T-cell (primary cell): ENCODE measurements at regions not wholly inside any gene's neighbourhood (a gene's known extent, or its start where the extent isn't known, plus 50 kb on each side); places are given as distances from the start of the nearest gene placed in this dataset.

Source experiments
- ATAC-seq, 4 experiments: fragments of 200-7000 bp in 3 of 4; fragments of 150-1000 bp in 1 of 4; cut with Tn5 transposase; replicated peaks in 1 of 4; 1 replicate in 3 of 4; 2 replicates in 1 of 4; pipeline ENCODE4 v1.10.0; 2021; ENCODE audit warnings: moderate library complexity in 3 of 4, mild to moderate bottlenecking in 2 of 4, moderate number of reproducible peaks in 1 of 4
- CTCF ChIA-PET, 2 donors: fragments of 300-600 bp; sonication (Branson Sonifier 250); formaldehyde crosslinking; loops; one replicate each; lab custom pipeline; 2022; ENCODE audit warnings: antibody characterized with exemption in 2 of 2; lab: Charles Lee
- POLR2A ChIA-PET, 2 donors: fragments of 300-600 bp; sonication (Branson Sonifier 250); formaldehyde crosslinking; loops; one replicate each; lab custom pipeline; 2022; ENCODE audit warnings: antibody characterized with exemption in 2 of 2; lab: Charles Lee
- DNase-seq, 35 experiments: peaks; one replicate each; pipeline versions ENCODE4 v3.0.0 to v3.0.0-alpha.2; 2013 to 2023
- H3K27ac ChIP-seq: one replicate; pipeline ENCODE4 v1.5.1; 2013; ENCODE audit warnings: low read length
- H3K27me3 ChIP-seq, 2 experiments: replicated peaks in 1 of 2; 1 replicate in 1 of 2; 2 replicates in 1 of 2; pipeline versions ENCODE4 v1.6.1 to v1.7.0; 2013; ENCODE audit warnings: low read length in 1 of 2, mixed read lengths in 1 of 2; ENCODE audit not compliant: control insufficient read depth in 2 of 2, insufficient read depth in 2 of 2; ENCODE audit errors: extremely low read depth in 1 of 2
- H3K36me3 ChIP-seq, 2 donors: 1 replicate in 1 of 2; 2 replicates in 1 of 2; pipeline versions ENCODE4 v1.6.1 to v1.7.0; 2013; ENCODE audit warnings: low read length in 1 of 2; ENCODE audit not compliant: control insufficient read depth in 2 of 2, insufficient read depth in 1 of 2; ENCODE audit errors: extremely low read depth in 1 of 2
- H3K4me1 ChIP-seq, 2 experiments: 1 replicate in 1 of 2; 2 replicates in 1 of 2; pipeline versions ENCODE4 v1.6.1 to v1.7.0; 2013; ENCODE audit warnings: low read length in 2 of 2, mixed read lengths in 1 of 2; ENCODE audit not compliant: insufficient read depth in 2 of 2, control insufficient read depth in 1 of 2; ENCODE audit errors: extremely low read depth in 1 of 2
- H3K4me3 ChIP-seq, 2 donors: 1 replicate in 1 of 2; 2 replicates in 1 of 2; pipeline versions ENCODE4 v1.5.1 to v1.7.0; 2013; ENCODE audit warnings: mild to moderate bottlenecking in 2 of 2, low read length in 1 of 2, moderate library complexity in 1 of 2; ENCODE audit not compliant: control insufficient read depth in 1 of 2; ENCODE audit errors: extremely low read depth in 1 of 2
- H3K9me3 ChIP-seq: 2 replicates; pipeline ENCODE4 v1.7.0; 2013
- H3K27ac Mint-ChIP-seq, 2 donors: one replicate each; pipeline ENCODE4 v1.8.0; 2020 to 2021; ENCODE audit warnings: mild to moderate bottlenecking in 2 of 2, mixed read lengths in 2 of 2
- H3K27me3 Mint-ChIP-seq, 2 donors: one replicate each; pipeline ENCODE4 v1.8.0; 2021 to 2022; ENCODE audit warnings: mixed read lengths in 2 of 2
- H3K36me3 Mint-ChIP-seq: one replicate; pipeline ENCODE4 v1.8.0; 2021; ENCODE audit warnings: mixed read lengths
- H3K4me1 Mint-ChIP-seq, 3 donors: one replicate each; pipeline ENCODE4 v1.8.0; 2020 to 2022; ENCODE audit warnings: mixed read lengths in 3 of 3, mild to moderate bottlenecking in 1 of 3
- H3K4me3 Mint-ChIP-seq, 3 donors: one replicate each; pipeline ENCODE4 v1.8.0; 2020 to 2022; ENCODE audit warnings: mild to moderate bottlenecking in 3 of 3, mixed read lengths in 3 of 3, moderate library complexity in 3 of 3
- H3K9me3 Mint-ChIP-seq, 3 donors: one replicate each; pipeline ENCODE4 v1.8.0; 2020 to 2022; ENCODE audit warnings: mixed read lengths in 3 of 3
- WGBS: methylation state at CpG from one replicate; pipeline ENCODE4 v1.1.5; 2013; ENCODE audit warnings: missing lambda C conversion rate; ENCODE audit not compliant: insufficient coverage; 5-methylcytosine and 5-hydroxymethylcytosine counted together

- Histone ChIP-seq H3K9me3 (no peaks in the 10 kb centered on the region), H3K4me3 (no peak overlapping the region), H3K4me1 (no peaks in the 10 kb centered on the region), H3K36me3 (no peaks in the 10 kb centered on the region), H3K27ac (no peak overlapping the region), H3K27me3 (no peaks in the 10 kb centered on the region)
- no peak for ATAC-seq
- CTCF ChIA-PET, result no interaction called here
- no peak for DNase-seq
- Mint-ChIP-seq H3K9me3 (peaks cover 8 to 15% (median 11%) of the 10 kb centered on the region in 3 donors), H3K27me3 (no peaks in the 10 kb centered on the region), H3K4me1 (no peaks in the 10 kb centered on the region), H3K36me3 (no peaks in the 10 kb centered on the region), H3K4me3 (no peak overlapping the region), H3K27ac (no peak overlapping the region)
- 89% methylated on average over 8 of the region's 11 CpGs for WGBS
- POLR2A ChIA-PET, result no interaction called here
These were observed 505.9 kb upstream of the BTBD3 start for GRCh38 chr20:11411765-11412164.

DNA sequence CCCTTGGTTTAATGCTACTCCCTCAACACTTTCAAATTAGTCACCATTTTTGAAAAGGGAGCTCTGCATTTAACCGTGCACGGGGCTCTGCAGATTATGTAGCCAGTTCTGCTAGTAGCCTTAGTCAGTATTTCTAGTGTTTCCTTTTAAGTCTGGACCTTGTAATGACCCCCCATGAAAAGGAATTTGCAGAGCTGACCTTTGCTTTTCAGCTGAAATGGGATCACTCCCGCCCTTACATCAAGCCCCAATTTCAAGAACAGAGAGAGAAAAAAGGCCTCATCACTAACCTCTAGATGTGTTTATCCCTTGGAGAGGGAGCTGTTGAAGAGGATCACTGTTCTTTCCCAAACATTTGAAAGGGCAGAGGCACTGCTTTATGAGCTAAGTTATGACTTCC lies 490.7 kb upstream of the BTBD3 start:
- no CpG with 5 or more reads among the region's 3 CpGs for WGBS
- Mint-ChIP-seq H3K27ac (no peak overlapping the region), H3K9me3 (peaks cover 1 to 11% (median 3%) of the 10 kb centered on the region in 3 donors), H3K4me1 (no peaks in the 10 kb centered on the region), H3K27me3 (no peaks in the 10 kb centered on the region), H3K36me3 (no peaks in the 10 kb centered on the region), H3K4me3 (no peak overlapping the region)
- H3K27me3 ChIP-seq, result no peaks in the 10 kb centered on the region
- H3K36me3 ChIP-seq, result no peaks in the 10 kb centered on the region
- CTCF ChIA-PET, result no interaction called here
- ATAC-seq (no peak), DNase-seq (no peak)
- no peak overlapping the region for H3K27ac ChIP-seq
- POLR2A ChIA-PET, result no interaction called here
- H3K9me3 ChIP-seq, result no peaks in the 10 kb centered on the region
- no peak overlapping the region for H3K4me3 ChIP-seq
- no peaks in the 10 kb centered on the region for H3K4me1 ChIP-seq

DNA sequence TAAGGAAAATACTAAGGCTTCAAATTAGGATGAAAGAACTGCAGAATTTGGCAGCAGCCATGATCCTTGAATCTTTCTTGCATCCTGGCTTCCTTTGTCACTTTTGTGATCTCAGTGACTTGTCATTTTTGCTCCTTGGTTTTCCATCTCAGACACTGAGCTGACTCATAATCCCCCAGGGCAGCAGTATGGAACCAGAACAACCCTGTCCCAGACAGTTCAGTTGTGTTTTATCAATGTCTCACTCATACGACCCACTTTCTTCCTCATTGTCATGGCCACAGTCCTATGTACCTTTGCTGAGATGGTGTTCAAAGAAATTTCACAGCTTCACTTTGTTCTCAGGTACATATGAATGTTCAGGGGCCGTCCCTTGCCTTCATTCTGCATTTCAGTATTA lies 488.5 kb upstream of the BTBD3 start:
- H3K4me3 Mint-ChIP-seq, result no peak overlapping the region
- no peak overlapping the region for H3K27ac ChIP-seq
- H3K27me3 Mint-ChIP-seq, result no peaks in the 10 kb centered on the region
- WGBS, result no CpG with 5 or more reads among the region's 2 CpGs
- no peaks in the 10 kb centered on the region for H3K36me3 ChIP-seq
- H3K4me1 ChIP-seq, result no peaks in the 10 kb centered on the region
- ChIA-PET POLR2A (no interaction called here), CTCF (no interaction called here)
- ATAC-seq, result no peak
- H3K9me3 Mint-ChIP-seq, result peaks cover 0 to 12% (median 7%) of the 10 kb centered on the region in 3 donors
- no peak overlapping the region for H3K27ac Mint-ChIP-seq
- H3K9me3 ChIP-seq, result no peaks in the 10 kb centered on the region
- H3K4me1 Mint-ChIP-seq, result no peaks in the 10 kb centered on the region
- no peaks in the 10 kb centered on the region for H3K27me3 ChIP-seq
- no peak for DNase-seq
- H3K4me3 ChIP-seq, result no peak overlapping the region
- H3K36me3 Mint-ChIP-seq, result no peaks in the 10 kb centered on the region

- no peak for ATAC-seq
- no peak overlapping the region for H3K27ac ChIP-seq
- H3K36me3 ChIP-seq, result no peaks in the 10 kb centered on the region
- no peaks in the 10 kb centered on the region for H3K4me1 ChIP-seq
- Mint-ChIP-seq H3K27me3 (no peaks in the 10 kb centered on the region), H3K36me3 (no peaks in the 10 kb centered on the region), H3K27ac (no peak overlapping the region), H3K9me3 (peaks cover 4 to 19% (median 10%) of the 10 kb centered on the region in 3 donors), H3K4me1 (no peaks in the 10 kb centered on the region), H3K4me3 (no peak overlapping the region)
- 81% methylated on average over 5 of the region's 5 CpGs for WGBS
- no peaks in the 10 kb centered on the region for H3K9me3 ChIP-seq
- CTCF ChIA-PET, result no interaction called here
- no peak for DNase-seq
- no peaks in the 10 kb centered on the region for H3K27me3 ChIP-seq
- H3K4me3 ChIP-seq, result no peak overlapping the region
- POLR2A ChIA-PET, result no interaction called here
These were observed 487.7 kb upstream of the BTBD3 start for GRCh38 chr20:11429889-11430519.

- no peak overlapping the region for H3K4me3 ChIP-seq
- WGBS, result 67% methylated on average over 1 of the region's 3 CpGs
- Mint-ChIP-seq H3K27me3 (no peaks in the 10 kb centered on the region), H3K4me1 (no peaks in the 10 kb centered on the region), H3K36me3 (no peaks in the 10 kb centered on the region), H3K9me3 (peaks cover 4 to 19% (median 10%) of the 10 kb centered on the region in 3 donors), H3K27ac (no peak overlapping the region), H3K4me3 (no peak overlapping the region)
- H3K27me3 ChIP-seq, result no peaks in the 10 kb centered on the region
- no peaks in the 10 kb centered on the region for H3K9me3 ChIP-seq
- DNase-seq (no peak), ATAC-seq (no peak)
- POLR2A ChIA-PET, result no interaction called here
- no peaks in the 10 kb centered on the region for H3K4me1 ChIP-seq
- CTCF ChIA-PET, result no interaction called here
- H3K27ac ChIP-seq, result no peak overlapping the region
- no peaks in the 10 kb centered on the region for H3K36me3 ChIP-seq
These were observed 487.0 kb upstream of the BTBD3 start for GRCh38 chr20:11430652-11431051.

DNA sequence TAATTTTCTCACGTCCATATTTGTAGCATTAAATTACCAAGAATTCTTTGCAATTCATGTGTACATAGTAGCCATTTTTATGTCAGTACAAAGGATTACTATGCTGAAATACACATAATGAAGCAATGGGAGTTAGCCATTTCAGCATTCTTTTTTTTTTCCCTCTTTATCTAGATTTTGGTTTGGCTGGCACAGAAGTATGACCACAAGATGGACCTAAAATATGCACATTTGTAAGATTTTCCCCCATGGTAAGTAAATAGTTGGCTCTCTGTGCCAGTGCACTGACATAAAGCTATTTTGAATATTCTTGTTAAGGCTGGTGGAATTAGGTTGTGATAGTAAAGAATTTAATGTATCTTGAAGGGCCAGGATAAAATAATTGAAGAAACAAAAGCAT lies 486.1 kb upstream of the BTBD3 start:
- Histone ChIP-seq H3K36me3 (no peaks in the 10 kb centered on the region), H3K9me3 (no peaks in the 10 kb centered on the region), H3K27ac (no peak overlapping the region), H3K27me3 (no peaks in the 10 kb centered on the region), H3K4me1 (no peaks in the 10 kb centered on the region), H3K4me3 (no peak overlapping the region)
- H3K4me3 Mint-ChIP-seq, result no peak overlapping the region
- CTCF ChIA-PET, result no interaction called here
- no peaks in the 10 kb centered on the region for H3K27me3 Mint-ChIP-seq
- no peaks in the 10 kb centered on the region for H3K36me3 Mint-ChIP-seq
- ATAC-seq (no peak), DNase-seq (no peak)
- POLR2A ChIA-PET, result no interaction called here
- H3K4me1 Mint-ChIP-seq, result no peaks in the 10 kb centered on the region
- no CpG with 5 or more reads among the region's 1 CpG for WGBS
- no peak overlapping the region for H3K27ac Mint-ChIP-seq
- H3K9me3 Mint-ChIP-seq, result peaks cover 8 to 23% (median 10%) of the 10 kb centered on the region in 3 donors

DNA sequence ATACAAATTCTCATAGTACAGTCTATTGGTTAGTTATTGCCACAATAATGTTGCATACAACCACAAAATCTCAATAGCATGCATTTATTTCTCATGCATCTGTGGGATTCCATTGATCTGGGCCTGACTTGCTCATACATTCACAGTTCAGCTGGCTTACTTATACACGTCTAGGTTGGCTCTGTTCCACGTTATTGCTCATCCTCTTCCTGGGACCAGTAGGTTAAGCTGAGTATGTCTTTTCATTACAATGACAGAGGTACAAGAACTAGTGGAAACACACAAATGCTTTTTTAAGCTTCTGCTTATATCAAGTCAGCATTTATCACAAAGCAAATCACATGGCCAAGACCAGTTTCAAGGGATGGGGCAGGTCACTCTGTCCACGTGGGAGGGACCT lies 485.3 kb upstream of the BTBD3 start:
- no peaks in the 10 kb centered on the region for H3K27me3 Mint-ChIP-seq
- POLR2A ChIA-PET, result no interaction called here
- H3K27ac Mint-ChIP-seq, result no peak overlapping the region
- H3K9me3 ChIP-seq, result no peaks in the 10 kb centered on the region
- no peaks in the 10 kb centered on the region for H3K4me1 ChIP-seq
- H3K27ac ChIP-seq, result no peak overlapping the region
- ATAC-seq (no peak), DNase-seq (no peak)
- H3K9me3 Mint-ChIP-seq, result peaks cover 15 to 30% (median 16%) of the 10 kb centered on the region in 3 donors
- CTCF ChIA-PET, result no interaction called here
- no peaks in the 10 kb centered on the region for H3K36me3 ChIP-seq
- H3K4me1 Mint-ChIP-seq, result no peaks in the 10 kb centered on the region
- H3K4me3 ChIP-seq, result no peak overlapping the region
- WGBS, result no CpG with 5 or more reads among the region's 3 CpGs
- H3K4me3 Mint-ChIP-seq, result no peak overlapping the region
- H3K36me3 Mint-ChIP-seq, result no peaks in the 10 kb centered on the region
- H3K27me3 ChIP-seq, result no peaks in the 10 kb centered on the region
